HepG2 (cell line): ENCODE measurements at regions not wholly inside any gene's neighbourhood (a gene's known extent, or its start where the extent isn't known, plus 50 kb on each side); places are given as distances from the start of the nearest gene placed in this dataset.

ENCODE experiments used
- BRCA1 ChIP-seq: sonication (generic); formaldehyde crosslinking; IDR thresholded peaks from 2 replicates; pipeline ENCODE4 v1.4.0; 2020; ENCODE audit warnings: missing genetic modification reagents
- FLYWCH1 ChIP-seq: sonication (generic); formaldehyde crosslinking; IDR thresholded peaks from 2 replicates; pipeline ENCODE4 v1.8.1; 2023; ENCODE audit warnings: mild to moderate bottlenecking, missing genetic modification reagents
- KLF6 ChIP-seq: IDR thresholded peaks from 2 replicates; pipeline ENCODE4 v1.8.0; 2016; ENCODE audit warnings: missing biosample characterization, missing genetic modification reagents
- POLR2AphosphoS5 ChIP-seq: IDR thresholded peaks from 2 replicates; pipeline ENCODE4 v1.6.1; 2012; ENCODE audit warnings: low read depth, low read length
- RNF2 ChIP-seq: fragments of 450-650 bp; conservative IDR thresholded peaks from 2 replicates; pipeline ENCODE4 v1.6.1; 2016; ENCODE audit warnings: low read depth
- THYN1 ChIP-seq: sonication (generic); formaldehyde crosslinking; IDR thresholded peaks from 2 replicates; pipeline ENCODE4 v1.8.1; 2023; ENCODE audit warnings: low read depth, mild to moderate bottlenecking, moderate library complexity, missing genetic modification reagents, borderline replicate concordance
- ZBTB21 ChIP-seq: sonication (generic); formaldehyde crosslinking; IDR thresholded peaks from 2 replicates; pipeline ENCODE4 v1.4.0; 2020; ENCODE audit warnings: missing genetic modification reagents
- ZUFSP ChIP-seq: sonication (generic); formaldehyde crosslinking; IDR thresholded peaks from 2 replicates; pipeline ENCODE4 v1.9.0; 2021; ENCODE audit warnings: missing genetic modification reagents, mild to moderate bottlenecking, borderline replicate concordance

- TF ChIP-seq THYN1 (no peak), ZBTB21 (no peak), POLR2AphosphoS5 (no peak), FLYWCH1 (CRISPR knock-in tag) (no peak), KLF6 (no peak), ZUFSP (no peak), BRCA1 (CRISPR knock-in tag) (no peak), RNF2 (no peak)
Observed at GRCh38 chr2:196315388-196316049, 144.1 kb upstream of the STK17B start.
